ENCODE measurements at regions not wholly inside any gene's neighbourhood (a gene's known extent, or its start where the extent isn't known, plus 50 kb on each side); places are given as distances from the start of the nearest gene placed in this dataset.
A peak's percentile ranks its signal among the peaks of the same experiment; 100 is the strongest.

DNA sequence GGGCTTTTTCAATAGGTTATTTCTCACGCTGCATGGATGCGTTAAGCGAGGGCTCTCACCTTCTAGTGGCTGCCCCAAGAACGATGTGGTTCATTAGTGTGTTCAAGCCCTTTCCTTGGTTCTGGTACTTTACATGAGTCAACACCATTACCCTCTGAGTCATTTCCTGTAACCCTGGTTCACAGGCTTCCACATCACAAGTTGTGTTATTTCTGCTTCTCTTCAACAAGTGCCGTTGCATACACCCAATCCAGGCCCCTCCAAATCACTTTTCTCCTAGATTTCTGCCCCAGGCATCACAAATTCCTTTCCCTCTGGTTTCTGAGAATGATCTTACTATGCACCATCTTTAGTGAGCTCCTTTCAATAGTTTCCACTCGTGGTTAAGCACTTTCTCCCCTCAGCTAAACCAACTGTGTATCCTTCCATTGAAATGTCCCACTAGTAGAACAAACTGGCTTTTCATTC lies 69.5 kb upstream of the RAD23B start:
- DNase-seq (ENCODE audit: low read depth) = peak; percentile 89
- H3K4me3 ChIP-seq (ENCODE audit: low read length) = no peak overlapping the region
- TF ChIP-seq, protein P1, sequence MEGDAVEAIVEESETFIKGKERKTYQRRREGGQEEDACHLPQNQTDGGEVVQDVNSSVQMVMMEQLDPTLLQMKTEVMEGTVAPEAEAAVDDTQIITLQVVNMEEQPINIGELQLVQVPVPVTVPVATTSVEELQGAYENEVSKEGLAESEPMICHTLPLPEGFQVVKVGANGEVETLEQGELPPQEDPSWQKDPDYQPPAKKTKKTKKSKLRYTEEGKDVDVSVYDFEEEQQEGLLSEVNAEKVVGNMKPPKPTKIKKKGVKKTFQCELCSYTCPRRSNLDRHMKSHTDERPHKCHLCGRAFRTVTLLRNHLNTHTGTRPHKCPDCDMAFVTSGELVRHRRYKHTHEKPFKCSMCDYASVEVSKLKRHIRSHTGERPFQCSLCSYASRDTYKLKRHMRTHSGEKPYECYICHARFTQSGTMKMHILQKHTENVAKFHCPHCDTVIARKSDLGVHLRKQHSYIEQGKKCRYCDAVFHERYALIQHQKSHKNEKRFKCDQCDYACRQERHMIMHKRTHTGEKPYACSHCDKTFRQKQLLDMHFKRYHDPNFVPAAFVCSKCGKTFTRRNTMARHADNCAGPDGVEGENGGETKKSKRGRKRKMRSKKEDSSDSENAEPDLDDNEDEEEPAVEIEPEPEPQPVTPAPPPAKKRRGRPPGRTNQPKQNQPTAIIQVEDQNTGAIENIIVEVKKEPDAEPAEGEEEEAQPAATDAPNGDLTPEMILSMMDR (conservative IDR thresholded peaks at IDR 0.05; ENCODE audit: low read length) = no peak

DNA sequence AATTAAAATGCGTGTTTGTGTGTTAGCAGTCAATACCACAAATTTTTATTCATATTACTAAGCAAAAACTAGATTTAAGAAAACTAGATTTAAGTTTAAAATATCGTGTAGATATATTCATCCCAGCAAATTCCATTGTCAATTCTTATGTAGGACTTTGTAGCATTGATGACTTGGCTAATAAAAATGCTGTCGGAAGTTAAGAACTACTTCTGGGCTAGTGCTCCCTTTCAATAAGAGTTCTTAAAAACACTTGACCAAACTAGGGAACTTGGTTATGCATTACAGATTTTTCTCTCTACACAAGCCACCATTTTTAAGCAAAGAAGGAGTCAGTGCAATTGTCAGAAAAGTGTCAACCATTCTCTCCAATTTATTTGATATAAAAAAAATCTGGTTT lies 68.7 kb upstream of the RAD23B start:
- no peak for DNase-seq (ENCODE audit: low read depth)
- H3K4me3 ChIP-seq (ENCODE audit: low read length) = no peak overlapping the region
- TF ChIP-seq, protein P1 (conservative IDR thresholded peaks at IDR 0.05; ENCODE audit: low read length) = no peak

DNA sequence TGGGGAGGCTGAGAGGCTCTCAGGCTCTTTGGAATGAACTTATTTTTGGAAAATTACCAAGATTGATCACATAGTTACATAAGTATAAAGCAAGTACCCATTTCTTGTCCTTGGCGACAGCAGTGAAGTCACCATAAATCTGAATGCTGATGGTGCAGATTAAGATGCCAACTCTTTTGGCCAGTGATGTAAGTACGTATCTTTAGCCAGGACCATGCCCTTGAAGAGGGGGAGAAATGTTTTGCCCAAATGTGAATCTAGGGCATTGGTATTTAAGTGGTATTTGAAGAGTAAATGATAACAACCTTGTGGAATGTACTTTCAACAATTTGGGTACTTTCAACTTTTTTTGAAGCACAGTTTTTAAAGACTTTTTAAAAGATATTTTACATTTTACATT lies 68.2 kb upstream of the RAD23B start:
- H3K4me3 ChIP-seq (ENCODE audit: low read length) = no peak overlapping the region
- peak; percentile 74 for DNase-seq (ENCODE audit: low read depth)
- TF ChIP-seq, protein P1 (conservative IDR thresholded peaks at IDR 0.05; ENCODE audit: low read length) = no peak

DNA sequence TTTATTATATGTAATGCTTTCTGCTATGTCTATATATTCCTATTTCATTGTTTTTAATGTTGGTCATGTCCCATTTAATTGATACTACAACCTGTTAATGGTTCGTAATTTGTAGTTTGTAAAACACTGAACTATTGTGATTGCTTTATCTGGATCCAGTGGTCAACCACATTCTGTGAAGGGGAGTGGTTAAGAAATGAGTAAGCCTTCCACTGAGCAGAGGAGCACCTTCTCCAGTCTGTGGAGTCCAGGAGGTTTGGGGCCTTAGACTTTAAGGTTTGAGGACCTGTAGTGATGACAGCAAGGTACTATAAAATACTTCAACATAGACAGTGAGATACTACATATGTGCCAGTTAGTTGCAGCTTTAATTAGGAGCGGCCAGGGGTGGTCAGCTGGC lies 67.7 kb upstream of the RAD23B start:
- TF ChIP-seq, protein P1 (conservative IDR thresholded peaks at IDR 0.05; ENCODE audit: low read length) = no peak

DNA sequence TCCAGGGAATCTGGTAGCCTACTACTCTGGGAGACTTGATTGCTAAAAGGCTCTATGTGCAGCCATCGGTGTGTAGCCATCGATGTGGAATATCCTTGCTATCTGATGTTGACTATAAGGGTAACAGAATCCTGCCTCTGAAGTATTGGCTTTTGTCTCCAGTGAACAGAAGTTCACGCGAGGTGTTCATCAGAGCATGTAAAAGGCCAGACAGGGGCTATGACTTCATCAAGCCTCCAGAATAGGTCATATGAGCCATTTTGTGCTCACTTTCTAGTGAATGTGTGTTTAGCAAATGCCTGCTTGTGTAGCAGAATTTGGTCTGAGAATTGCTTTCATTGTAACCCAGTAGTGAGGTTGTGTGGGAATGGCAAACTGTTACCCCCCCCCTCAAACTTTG lies 66.8 kb upstream of the RAD23B start:
- no peak for DNase-seq (ENCODE audit: low read depth)
- no peak overlapping the region for H3K4me3 ChIP-seq (ENCODE audit: low read length)
- TF ChIP-seq, protein P1 (conservative IDR thresholded peaks at IDR 0.05; ENCODE audit: low read length) = no peak

More for the DNA sequence above, 67.7 kb upstream of the RAD23B start:
- no peak overlapping the region for H3K4me3 ChIP-seq (ENCODE audit: low read length)
- DNase-seq (ENCODE audit: low read depth) = peak; percentile 26

DNA sequence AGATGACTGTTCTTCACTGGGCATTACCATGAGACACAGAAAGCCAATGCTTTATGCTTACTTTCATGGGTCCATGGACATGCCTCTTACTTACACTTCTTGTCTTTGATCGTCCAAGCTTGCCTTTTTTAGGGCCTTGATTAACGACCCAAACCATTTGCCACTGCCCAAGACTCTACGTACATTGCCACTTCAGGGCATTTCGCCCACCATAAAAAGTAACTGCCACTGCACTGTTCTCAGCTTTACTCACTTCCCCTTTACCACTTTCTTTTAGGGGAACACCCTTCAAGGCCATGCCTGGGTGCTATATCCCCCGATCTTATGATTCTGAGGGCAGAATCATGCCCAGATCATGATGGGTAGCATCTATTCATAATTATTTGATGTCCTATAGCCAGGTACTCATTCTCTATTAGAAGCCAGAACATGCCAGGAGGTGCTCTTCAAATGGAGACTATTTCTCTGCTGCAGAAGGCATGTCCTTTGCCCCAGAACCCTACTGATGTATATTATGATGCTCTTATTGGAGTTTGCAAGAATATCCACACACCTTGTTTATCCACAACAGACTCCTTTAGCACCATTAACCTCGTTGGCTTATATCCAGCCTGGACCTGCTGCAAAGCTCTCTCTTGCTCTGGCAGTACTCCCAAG lies 64.1 kb upstream of the RAD23B start:
- no peak overlapping the region for H3K4me3 ChIP-seq (ENCODE audit: low read length)
- TF ChIP-seq, protein P1 (conservative IDR thresholded peaks at IDR 0.05; ENCODE audit: low read length) = no peak
- no peak for DNase-seq (ENCODE audit: low read depth)

DNA sequence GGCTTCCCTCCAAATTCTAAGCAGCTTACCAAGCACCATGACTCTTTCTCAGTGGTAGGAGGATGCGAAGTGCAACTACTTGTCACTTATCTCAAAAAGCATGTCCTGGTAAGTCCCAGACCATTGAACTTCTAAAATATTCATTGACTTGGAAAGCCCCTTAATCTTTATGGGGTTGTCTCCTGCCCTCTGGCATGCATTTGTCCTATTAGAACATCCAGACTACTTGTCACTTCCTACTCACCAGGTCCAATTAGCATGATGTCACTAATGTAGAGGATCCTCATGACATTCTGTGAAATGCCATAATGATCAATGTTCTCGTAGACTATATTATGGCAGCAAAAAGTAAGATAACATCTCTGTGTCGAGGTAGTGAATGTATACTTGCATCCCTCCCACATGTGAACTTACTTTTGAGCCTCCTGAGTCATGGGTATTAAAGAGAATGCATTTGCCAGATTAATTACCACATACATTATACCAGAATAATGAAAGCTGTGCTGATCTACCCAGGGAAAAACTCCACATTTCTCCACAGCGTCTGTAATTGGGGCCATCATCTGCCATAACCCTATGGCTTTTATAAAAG lies 63.5 kb upstream of the RAD23B start:
- DNase-seq (ENCODE audit: low read depth) = no peak
- TF ChIP-seq, protein P1 (conservative IDR thresholded peaks at IDR 0.05; ENCODE audit: low read length) = no peak
- H3K4me3 ChIP-seq (ENCODE audit: low read length) = no peak overlapping the region

Measured in AG10803 (cell line).